Psoas muscle (tissue), 7 donors: ENCODE measurements at regions not wholly inside any gene's neighbourhood (a gene's known extent, or its start where the extent isn't known, plus 50 kb on each side); places are given as distances from the start of the nearest gene placed in this dataset.
A peak's percentile ranks its signal among the peaks of the same experiment; 100 is the strongest.

Experiments used
- ATAC-seq, 4 donors: fragments of 200-7000 bp; cut with Tn5 transposase; one replicate each; pipeline ENCODE4 v1.9.1; 2020; ENCODE audit warnings: moderate library complexity in 3 of 4, mild to moderate bottlenecking in 2 of 4
- DNase-seq, 2 donors: peaks; one replicate each; pipeline ENCODE4 v3.0.0-alpha.2; 2020
- H3K27ac ChIP-seq: fragments of 200-600 bp; one replicate; pipeline ENCODE4 v1.8.0; 2022
- H3K27me3 ChIP-seq, 3 donors: fragments of 200-600 bp in 1 of 3; one replicate each; pipeline versions ENCODE4 v1.6.1 to v1.8.0; 2013 to 2022; ENCODE audit warnings: low read length in 2 of 3, mild to moderate bottlenecking in 2 of 3, moderate library complexity in 1 of 3; ENCODE audit not compliant: insufficient read depth in 3 of 3
- H3K36me3 ChIP-seq, 2 donors: fragments of 200-600 bp in 1 of 2; one replicate each; pipeline versions ENCODE4 v1.6.1 to v1.8.0; 2013 to 2022; ENCODE audit warnings: low read depth in 1 of 2, mild to moderate bottlenecking in 1 of 2, moderate library complexity in 1 of 2; ENCODE audit not compliant: insufficient read depth in 1 of 2
- H3K4me1 ChIP-seq: fragments of 200-600 bp; one replicate; pipeline ENCODE4 v1.8.0; 2022
- H3K4me3 ChIP-seq: fragments of 200-600 bp; one replicate; pipeline ENCODE4 v1.8.0; 2022; ENCODE audit warnings: mild to moderate bottlenecking
- H3K9me3 ChIP-seq: fragments of 200-600 bp; one replicate; pipeline ENCODE4 v1.8.0; 2022
- CTCF ChIP-seq: fragments of 200-600 bp; IDR thresholded peaks from one replicate; pipeline ENCODE4 v1.8.0; 2022; ENCODE audit warnings: antibody characterized with exemption
- WGBS, 3 donors: extraction: QIAGEN DNeasy Blood & Tissue Kit; methylation state at CpG; one replicate each; pipeline versions ENCODE4 v1.1.6 to v1.1.7; 2013; 5-methylcytosine and 5-hydroxymethylcytosine counted together
- intact Hi-C, 2 donors: fragments of 100-400 bp; cut with DNase I; formaldehyde crosslinking; loops; one replicate each; pipeline versions ENCODE4 v1.11.0 to v1.14.2; 2022
- donor health status: healthy with polysubstance abuse.
- donor health status: DM: no; HTN: no; CAD: no; lungs with moderate emphysema.
- donor health status: Bipolar disorder and iron deficiency.
- donor health status: healthy.
- donor health status: DM: yes; HTN: yes; CAD: no.
- donor health status: DM: no; HTN: no; CAD: no.
- donor health status: DM: yes; HTN: yes; CAD: no.

GRCh38 chr1:212507369-212507768 is 74.6 kb downstream of the NENF start:
- TF ChIP-seq CTCF, result no peak

GRCh38 chr1:212512816-212513559 is 80.3 kb downstream of the NENF start:
- ATAC-seq (peak in 3 of 4 donors; percentile 36 to 70 (median 52)), DNase-seq (no peak)
- H3K27me3 ChIP-seq, result peaks cover 0 to 62% (median 17%) of the 10 kb centered on the region in 3 donors
- 38 to 57% (median 46%) methylated on average over 5 of the region's 5 CpGs for WGBS, 3 donors
- no peaks in the 10 kb centered on the region for H3K36me3 ChIP-seq
- H3K4me3 ChIP-seq, result no peak overlapping the region
- peaks cover 8% of the 10 kb centered on the region for H3K4me1 ChIP-seq
- no peaks in the 10 kb centered on the region for H3K9me3 ChIP-seq
- no peak overlapping the region for H3K27ac ChIP-seq
- intact Hi-C loops, result no loop called here
- no peak for TF ChIP-seq CTCF

More at GRCh38 chr1:212507369-212507768, 74.6 kb downstream of the NENF start:
- no peak for DNase-seq
- intact Hi-C loops, result no loop called here
- Histone ChIP-seq H3K36me3 (no peaks in the 10 kb centered on the region), H3K27me3 (peaks cover 0 to 17% (median 5%) of the 10 kb centered on the region in 3 donors), H3K27ac (no peak overlapping the region), H3K4me3 (no peak overlapping the region), H3K9me3 (no peaks in the 10 kb centered on the region), H3K4me1 (no peaks in the 10 kb centered on the region)
- WGBS, 3 donors, result 60 to 85% (median 76%) methylated on average over 7 of the region's 7 CpGs
- ATAC-seq, result no peak

GRCh38 chr1:212513586-212513985 is 80.9 kb downstream of the NENF start:
- H3K36me3 ChIP-seq, result no peaks in the 10 kb centered on the region
- no peak for TF ChIP-seq CTCF
- WGBS, 3 donors, result 62% methylated on average over 11 of the region's 11 CpGs
- peaks cover 0 to 62% (median 17%) of the 10 kb centered on the region in 3 donors for H3K27me3 ChIP-seq
- H3K4me3 ChIP-seq, result no peak overlapping the region
- DNase-seq (no peak), ATAC-seq (no peak)
- peaks cover 8% of the 10 kb centered on the region for H3K4me1 ChIP-seq
- no peaks in the 10 kb centered on the region for H3K9me3 ChIP-seq
- no peak overlapping the region for H3K27ac ChIP-seq
- intact Hi-C loops, result no loop called here

GRCh38 chr1:212514056-212514614 is 81.4 kb downstream of the NENF start:
- intact Hi-C loops, result no loop called here
- peak overlapping the region; percentile 49 for H3K4me3 ChIP-seq
- TF ChIP-seq CTCF, result no peak

More at GRCh38 chr1:212514056-212514614, 81.4 kb downstream of the NENF start:
- DNase-seq (peak; percentile 38 to 61), ATAC-seq (peak; percentile 56 to 79 (median 66))
- 19 to 21% (median 20%) methylated on average over 19 to 25 of the region's 25 CpGs for WGBS, 3 donors
- H3K27me3 ChIP-seq, result peaks cover 0 to 62% (median 17%) of the 10 kb centered on the region in 3 donors
- peaks cover 8% of the 10 kb centered on the region for H3K4me1 ChIP-seq
- no peaks in the 10 kb centered on the region for H3K9me3 ChIP-seq
- H3K36me3 ChIP-seq, result no peaks in the 10 kb centered on the region
- H3K27ac ChIP-seq, result no peak overlapping the region
